SK-N-SH (cell line): ENCODE measurements at regions not wholly inside any gene's neighbourhood (a gene's known extent, or its start where the extent isn't known, plus 50 kb on each side); places are given as distances from the start of the nearest gene placed in this dataset.
"Not testable (repeated sequence)": the region's sequence is repeated elsewhere in the genome, so short reads cannot be mapped to it uniquely, and the experiment has no call there.

Source experiments
- CTCF ChIA-PET: fragments of 300-600, 350-600 bp; formaldehyde crosslinking; extraction: SDS; loops from one replicate; lab custom pipeline; 2021; lab: Yijun Ruan, JAX
- POLR2A ChIA-PET: fragments of 350-600 bp; sonication (Branson Sonifier 250); formaldehyde crosslinking; extraction: SDS; loops from one replicate; lab custom pipeline; 2020; ENCODE audit warnings: antibody characterized with exemption, inconsistent platforms; lab: Yijun Ruan, JAX
- DNase-seq: peaks from one replicate; pipeline ENCODE4 v3.0.0; 2012
- H2AFZ ChIP-seq: fragments of 200-600 bp; sonication (generic); 2 replicates; pipeline ENCODE4 v1.8.1; 2016; ENCODE audit warnings: antibody characterized with exemption, mild to moderate bottlenecking, low read depth
- H3F3A ChIP-seq: fragments of 200-600 bp; sonication (generic); replicated peaks from 2 replicates; pipeline ENCODE3; 2016; ENCODE audit warnings: antibody characterized with exemption, mild to moderate bottlenecking; ENCODE audit not compliant: insufficient read depth
- H3K27ac ChIP-seq, 2 experiments: fragments of 200-500 bp in 1 of 2; fragments of 200-600 bp in 1 of 2; sonication (Bioruptor generic) in 1 of 2; sonication (generic), shearing (Covaris generic) in 1 of 2; 2 replicates each; pipeline versions ENCODE4 v1.5.1 to v1.6.1; 2014 to 2016; ENCODE audit warnings: low read depth in 2 of 2, inconsistent platforms in 1 of 2, low read length in 1 of 2, mild to moderate bottlenecking in 1 of 2, mixed read lengths in 1 of 2
- H3K27me3 ChIP-seq: fragments of 200-600 bp; sonication (generic), shearing (Covaris generic); 2 replicates; pipeline ENCODE4 v1.6.1; 2016; ENCODE audit warnings: mixed run types; ENCODE audit not compliant: insufficient read depth
- H3K36me3 ChIP-seq, 2 experiments: fragments of 200-500 bp in 1 of 2; fragments of 200-600 bp in 1 of 2; sonication (Bioruptor generic) in 1 of 2; sonication (generic) in 1 of 2; replicated peaks in 1 of 2; 2 replicates each; pipeline versions ENCODE3 to v1.5.1; 2014 to 2016; ENCODE audit warnings: low read length in 1 of 2, mild to moderate bottlenecking in 1 of 2; ENCODE audit not compliant: insufficient read depth in 2 of 2, control insufficient read depth in 1 of 2
- H3K4me1 ChIP-seq, 2 experiments: fragments of 200-500 bp in 1 of 2; fragments of 200-600 bp in 1 of 2; sonication (Bioruptor generic) in 1 of 2; sonication (generic), shearing (Covaris generic) in 1 of 2; 2 replicates each; pipeline versions ENCODE4 v1.5.1 to v1.6.1; 2014 to 2016; ENCODE audit warnings: low read depth in 1 of 2, low read length in 1 of 2, mixed run types in 1 of 2; ENCODE audit not compliant: insufficient read depth in 2 of 2, control insufficient read depth in 1 of 2
- H3K4me2 ChIP-seq: fragments of 200-600 bp; sonication (generic), shearing (Covaris generic); 2 replicates; pipeline ENCODE4 v1.6.1; 2017; ENCODE audit warnings: mixed run types
- H3K4me3 ChIP-seq, 2 experiments: fragments of 200-500 bp in 1 of 2; fragments of 200-600 bp in 1 of 2; sonication (Bioruptor generic) in 1 of 2; sonication (generic), shearing (Covaris generic) in 1 of 2; 2 replicates each; pipeline versions ENCODE4 v1.5.1 to v1.8.1; 2014 to 2016; ENCODE audit warnings: low read depth in 2 of 2, inconsistent platforms in 1 of 2, low read length in 1 of 2, mild to moderate bottlenecking in 1 of 2, mixed read lengths in 1 of 2, moderate library complexity in 1 of 2
- H3K79me2 ChIP-seq: fragments of 200-600 bp; sonication (generic); 2 replicates; pipeline ENCODE4 v1.8.1; 2017; ENCODE audit warnings: mild to moderate bottlenecking; ENCODE audit not compliant: insufficient read depth
- H3K9ac ChIP-seq: fragments of 200-600 bp; sonication (generic); 2 replicates; pipeline ENCODE4 v1.6.1; 2017; ENCODE audit warnings: mixed run types
- H3K9me2 ChIP-seq: fragments of 200-600 bp; sonication (generic); 2 replicates; pipeline ENCODE4 v1.6.1; 2017; ENCODE audit warnings: mixed run types
- H3K9me3 ChIP-seq: fragments of 200-600 bp; sonication (generic); 2 replicates; pipeline ENCODE4 v1.6.1; 2017; ENCODE audit warnings: mixed run types, mild to moderate bottlenecking, moderate library complexity
- H4K20me1 ChIP-seq: fragments of 200-600 bp; sonication (generic); 2 replicates; pipeline ENCODE4 v1.6.1; 2017; ENCODE audit warnings: mild to moderate bottlenecking, mixed run types; ENCODE audit not compliant: insufficient read depth
- WGBS: methylation state at CpG from one replicate; pipeline ENCODE4 v1.1.6; 2017; ENCODE audit warnings: low lambda C conversion rate; 5-methylcytosine and 5-hydroxymethylcytosine counted together

- H3K9me2 ChIP-seq, H3K9ac ChIP-seq, H3K36me3 ChIP-seq, H3K4me2 ChIP-seq, H3K9me3 ChIP-seq, H2AFZ ChIP-seq, H3K27me3 ChIP-seq, H3K27ac ChIP-seq, H3K4me3 ChIP-seq, POLR2A ChIA-PET, H3K4me1 ChIP-seq, DNase-seq, CTCF ChIA-PET, H3F3A ChIP-seq: not testable (repeated sequence)
- Histone ChIP-seq H3K79me2 (peaks cover 69% of the 10 kb centered on the region), H4K20me1 (peaks cover 86% of the 10 kb centered on the region)
- 94% methylated on average over 2 of the region's 2 CpGs for WGBS
Measured at GRCh38 chr2:87484363-87484762, 263.5 kb upstream of the PLGLB2 start.

- POLR2A ChIA-PET = not testable (repeated sequence)
- H3K79me2 ChIP-seq = peaks cover 63% of the 10 kb centered on the region
Measured at GRCh38 chr2:87485455-87485854, 262.4 kb upstream of the PLGLB2 start.

DNA sequence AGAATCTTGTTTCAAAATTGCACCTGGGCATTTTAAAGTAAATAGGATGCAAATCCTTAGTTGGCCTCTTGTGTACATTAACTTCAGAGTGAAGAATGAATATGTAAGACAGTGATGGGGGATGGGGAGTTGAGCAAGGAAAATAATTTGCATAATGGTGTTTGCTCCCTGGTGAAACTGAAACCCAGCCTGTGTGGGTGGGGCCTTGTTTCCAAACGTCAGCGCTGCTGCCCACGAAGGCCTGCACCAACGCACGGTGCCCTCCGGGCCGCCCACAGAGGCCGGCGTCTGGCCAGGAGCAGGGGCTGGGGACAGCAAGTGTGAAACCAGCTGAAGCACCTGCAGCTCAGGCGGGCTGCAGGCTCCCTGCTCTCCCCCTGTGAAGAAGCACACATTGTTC lies 262.0 kb upstream of the PLGLB2 start:
- H3K9ac ChIP-seq, H3K4me3 ChIP-seq, H3K9me2 ChIP-seq, DNase-seq, H3K9me3 ChIP-seq, H3K36me3 ChIP-seq, POLR2A ChIA-PET, CTCF ChIA-PET, H3K4me1 ChIP-seq, H2AFZ ChIP-seq, H3K27me3 ChIP-seq, H3K27ac ChIP-seq, H3F3A ChIP-seq: not testable (repeated sequence)
- Histone ChIP-seq H3K4me2 (peak overlapping the region; percentile 63), H4K20me1 (peaks cover 85% of the 10 kb centered on the region), H3K79me2 (peaks cover 60% of the 10 kb centered on the region)
- no CpG with 5 or more reads among the region's 10 CpGs for WGBS

More at GRCh38 chr2:87485455-87485854, 262.4 kb upstream of the PLGLB2 start:
- H3K9me2 ChIP-seq, H3K4me2 ChIP-seq, H2AFZ ChIP-seq, H3K36me3 ChIP-seq, H3K27me3 ChIP-seq, H3K9me3 ChIP-seq, H3K4me3 ChIP-seq, H3K9ac ChIP-seq, DNase-seq, CTCF ChIA-PET, H3F3A ChIP-seq, H3K4me1 ChIP-seq: not testable (repeated sequence)
- H3K27ac ChIP-seq = peak overlapping the region in 1 of 2 experiments; percentile 28; a peak in 1 of 4 replicates
- peaks cover 85% of the 10 kb centered on the region for H4K20me1 ChIP-seq
- WGBS = 43% methylated on average over 4 of the region's 8 CpGs

GRCh38 chr2:87486413-87486812 lies 261.5 kb upstream of the PLGLB2 start:
- CTCF ChIA-PET, H3K27me3 ChIP-seq: not testable (repeated sequence)
- H3K4me2 ChIP-seq = peak overlapping the region; percentile 63

DNA sequence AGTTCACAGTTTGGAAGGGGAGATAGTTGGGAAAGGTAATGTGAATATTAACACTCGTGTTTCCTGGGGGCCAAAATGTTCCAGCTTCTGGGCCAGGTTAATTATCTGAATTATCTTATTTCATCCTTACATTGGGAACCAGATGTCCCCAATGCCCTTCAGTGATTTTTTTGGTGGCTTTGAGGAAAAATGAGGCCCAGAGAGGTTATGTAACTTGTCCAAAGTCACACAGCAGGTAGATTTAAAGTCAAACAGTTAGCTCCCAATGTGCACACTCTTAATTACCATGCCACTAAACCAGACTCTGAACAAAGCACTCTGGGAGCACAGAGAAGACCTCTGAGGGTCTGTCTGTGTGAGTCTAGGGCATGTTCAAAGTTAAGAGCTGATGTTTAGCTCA lies 259.9 kb upstream of the PLGLB2 start:
- H3K9ac ChIP-seq, H3K4me1 ChIP-seq, H3K27ac ChIP-seq, H3K4me2 ChIP-seq, H3K9me2 ChIP-seq, H2AFZ ChIP-seq, H3K36me3 ChIP-seq, CTCF ChIA-PET, H3K9me3 ChIP-seq, DNase-seq, H3F3A ChIP-seq, H3K27me3 ChIP-seq, H3K4me3 ChIP-seq, POLR2A ChIA-PET: not testable (repeated sequence)
- Histone ChIP-seq H3K79me2 (peaks cover 56% of the 10 kb centered on the region), H4K20me1 (peaks cover 80% of the 10 kb centered on the region)
- 100% methylated on average over 1 of the region's 1 CpG for WGBS

More at GRCh38 chr2:87486413-87486812, 261.5 kb upstream of the PLGLB2 start:
- Histone ChIP-seq H4K20me1 (peaks cover 82% of the 10 kb centered on the region), H3K27ac (peak overlapping the region in 1 of 2 experiments; percentile 48; a peak in 1 of 4 replicates), H3K79me2 (peaks cover 60% of the 10 kb centered on the region)
- H3K4me3 ChIP-seq, H3F3A ChIP-seq, H3K4me1 ChIP-seq, DNase-seq, H3K36me3 ChIP-seq, H3K9ac ChIP-seq, H3K9me3 ChIP-seq, POLR2A ChIA-PET, H3K9me2 ChIP-seq, H2AFZ ChIP-seq: not testable (repeated sequence)
- 65% methylated on average over 9 of the region's 9 CpGs for WGBS

- DNase-seq, H3K9ac ChIP-seq, POLR2A ChIA-PET, H3K9me3 ChIP-seq, H2AFZ ChIP-seq, H3F3A ChIP-seq, H3K4me1 ChIP-seq, H3K27ac ChIP-seq, H3K36me3 ChIP-seq, CTCF ChIA-PET, H3K4me2 ChIP-seq, H3K4me3 ChIP-seq, H3K9me2 ChIP-seq, H3K27me3 ChIP-seq: not testable (repeated sequence)
- H4K20me1 ChIP-seq = peaks cover 80% of the 10 kb centered on the region
- peaks cover 59% of the 10 kb centered on the region for H3K79me2 ChIP-seq
- WGBS = 91% methylated on average over 3 of the region's 3 CpGs
Measured at GRCh38 chr2:87488991-87489390, 258.9 kb upstream of the PLGLB2 start.
